T-helper 22 cell (primary cell): ENCODE measurements at regions not wholly inside any gene's neighbourhood (a gene's known extent, or its start where the extent isn't known, plus 50 kb on each side); places are given as distances from the start of the nearest gene placed in this dataset.

Source experiments
- DNase-seq: peaks from one replicate; pipeline ENCODE4 v3.0.0-alpha.2; 2020; ENCODE audit warnings: low read depth

GRCh38 chr17:79539944-79540705 lies 70.7 kb downstream of the RBFOX3 start:
- DNase-seq = no peak

- no peak for DNase-seq
These were observed 72.6 kb downstream of the RBFOX3 start for GRCh38 chr17:79538291-79538690.

- no peak for DNase-seq
These were observed 73.2 kb downstream of the RBFOX3 start for GRCh38 chr17:79537686-79538085.

- DNase-seq = no peak
These were observed 73.8 kb downstream of the RBFOX3 start for GRCh38 chr17:79537061-79537460.

GRCh38 chr17:79536212-79536840 lies 74.5 kb downstream of the RBFOX3 start:
- no peak for DNase-seq

GRCh38 chr17:79535728-79536025 lies 75.2 kb downstream of the RBFOX3 start:
- DNase-seq = no peak

GRCh38 chr17:79534851-79535727 lies 75.8 kb downstream of the RBFOX3 start:
- DNase-seq = no peak

- DNase-seq = no peak
These were observed 76.7 kb downstream of the RBFOX3 start for GRCh38 chr17:79534111-79534510.

- no peak for DNase-seq
These were observed 77.7 kb downstream of the RBFOX3 start for GRCh38 chr17:79533116-79533515.

- DNase-seq = no peak
These were observed 78.6 kb downstream of the RBFOX3 start for GRCh38 chr17:79532107-79532790.

- no peak for DNase-seq
These were observed 79.4 kb downstream of the RBFOX3 start for GRCh38 chr17:79531191-79532095.

GRCh38 chr17:79530361-79531105 lies 80.3 kb downstream of the RBFOX3 start:
- no peak for DNase-seq

- DNase-seq = no peak
These were observed 81.2 kb downstream of the RBFOX3 start for GRCh38 chr17:79529661-79530081.

- no peak for DNase-seq
These were observed 82.2 kb downstream of the RBFOX3 start for GRCh38 chr17:79528592-79529125.

- no peak for DNase-seq
These were observed 83.5 kb downstream of the RBFOX3 start for GRCh38 chr17:79527306-79527705.

GRCh38 chr17:79525793-79526677 lies 84.8 kb downstream of the RBFOX3 start:
- DNase-seq = no peak

- DNase-seq = no peak
These were observed 86.4 kb downstream of the RBFOX3 start for GRCh38 chr17:79524213-79525187.

GRCh38 chr17:79522414-79522813 lies 88.4 kb downstream of the RBFOX3 start:
- no peak for DNase-seq
